H1 (cell line): ENCODE measurements at regions not wholly inside any gene's neighbourhood (a gene's known extent, or its start where the extent isn't known, plus 50 kb on each side); places are given as distances from the start of the nearest gene placed in this dataset.

Experiments used
- CTCF ChIA-PET: fragments of 300-600 bp; sonication (Branson Sonifier 250); formaldehyde crosslinking; loops from one replicate; lab custom pipeline; 2021; ENCODE audit not compliant: partially characterized antibody; lab: Charles Lee
- POLR2A ChIA-PET: fragments of 300-600 bp; sonication (Branson Sonifier 250); formaldehyde crosslinking; loops from one replicate; lab custom pipeline; 2021; ENCODE audit warnings: inconsistent platforms; ENCODE audit not compliant: partially characterized antibody; lab: Charles Lee
- DNase-seq, 2 experiments: peaks; one replicate each; pipeline versions ENCODE4 v3.0.0 to v3.0.0-alpha.2; 2010 to 2022; ENCODE audit warnings: low spot score in 2 of 2, low read depth in 1 of 2, mixed read lengths in 1 of 2
- FAIRE-seq: peaks from 2 replicates; lab custom pipeline; 2011; peaks lifted over from hg19 to GRCh38; lab: Jason Lieb, UNC
- H2AFZ ChIP-seq: 2 replicates; pipeline ENCODE4 v1.8.1; 2012; ENCODE audit warnings: low read length, inconsistent platforms
- H2AK5ac ChIP-seq: 2 replicates; pipeline ENCODE4 v1.6.1; 2013; ENCODE audit warnings: low read depth, low read length
- H2BK120ac ChIP-seq: replicated peaks from 2 replicates; pipeline ENCODE3; 2013; ENCODE audit warnings: low read depth, low read length, inconsistent platforms
- H2BK12ac ChIP-seq: 2 replicates; pipeline ENCODE4 v1.6.1; 2013; ENCODE audit warnings: low read depth, low read length
- H2BK15ac ChIP-seq: 2 replicates; pipeline ENCODE4 v1.6.1; 2013; ENCODE audit warnings: low read length
- H2BK20ac ChIP-seq: 2 replicates; pipeline ENCODE4 v1.6.1; 2013; ENCODE audit warnings: low read length
- H2BK5ac ChIP-seq: 2 replicates; pipeline ENCODE4 v1.6.1; 2013; ENCODE audit warnings: low read depth, low read length
- H3K14ac ChIP-seq: 2 replicates; pipeline ENCODE4 v1.6.1; 2013; ENCODE audit warnings: inconsistent platforms; ENCODE audit not compliant: insufficient read length
- H3K18ac ChIP-seq: 2 replicates; pipeline ENCODE4 v1.6.1; 2013; ENCODE audit warnings: low read length; ENCODE audit errors: extremely low read depth
- H3K23ac ChIP-seq: 2 replicates; pipeline ENCODE4 v1.6.1; 2013; ENCODE audit warnings: inconsistent platforms; ENCODE audit not compliant: insufficient read length
- H3K23me2 ChIP-seq: 2 replicates; pipeline ENCODE4 v1.6.1; 2013; ENCODE audit warnings: low read depth, low read length
- H3K27ac ChIP-seq: 2 replicates; pipeline ENCODE4 v1.6.1; 2011; ENCODE audit warnings: low read depth, low read length, inconsistent platforms
- H3K27me3 ChIP-seq, 4 experiments: replicated peaks in 1 of 4; 1 replicate in 1 of 4; 2 replicates in 3 of 4; pipeline versions ENCODE4 v1.6.1 to v1.8.1; 2011 to 2013; ENCODE audit warnings: low read length in 3 of 4, mild to moderate bottlenecking in 3 of 4, inconsistent platforms in 2 of 4, mixed read lengths in 2 of 4, moderate library complexity in 1 of 4; ENCODE audit not compliant: control insufficient read depth in 3 of 4, insufficient read depth in 3 of 4; ENCODE audit errors: extremely low read depth in 1 of 4
- H3K36me3 ChIP-seq, 4 experiments: 2 replicates each; pipeline versions ENCODE4 v1.6.1 to v1.8.1; 2011 to 2013; ENCODE audit warnings: mild to moderate bottlenecking in 4 of 4, low read length in 3 of 4, moderate library complexity in 2 of 4, control low read depth in 1 of 4, inconsistent platforms in 1 of 4; ENCODE audit not compliant: insufficient read depth in 4 of 4, control insufficient read depth in 2 of 4
- H3K4ac ChIP-seq: replicated peaks from 2 replicates; pipeline ENCODE3; 2013; ENCODE audit warnings: low read length, low read depth, mixed read lengths, inconsistent platforms; ENCODE audit not compliant: insufficient read length
- H3K4me1 ChIP-seq, 4 experiments: replicated peaks in 1 of 4; 1 replicate in 1 of 4; 2 replicates in 3 of 4; pipeline versions ENCODE4 v1.6.1 to v1.8.1; 2011 to 2013; ENCODE audit warnings: low read length in 3 of 4, inconsistent platforms in 2 of 4, mixed read lengths in 1 of 4; ENCODE audit not compliant: insufficient read depth in 4 of 4, control insufficient read depth in 3 of 4
- H3K4me2 ChIP-seq, 2 experiments: 2 replicates each; pipeline versions ENCODE4 v1.6.1 to v1.8.1; 2011 to 2013; ENCODE audit warnings: low read depth in 2 of 2, low read length in 2 of 2, control low read depth in 1 of 2, inconsistent platforms in 1 of 2, mild to moderate bottlenecking in 1 of 2; ENCODE audit not compliant: insufficient read depth in 1 of 2
- H3K4me3 ChIP-seq, 4 experiments: fragments of 200-600, 300-600 bp in 1 of 4; sonication (generic), shearing (Covaris generic), sonication (Bioruptor Twin) in 1 of 4; 2 replicates each; pipeline versions ENCODE4 v1.5.1 to v1.8.1; 2011 to 2016; ENCODE audit warnings: low read length in 4 of 4, low read depth in 3 of 4, control low read depth in 2 of 4, inconsistent platforms in 2 of 4, mild to moderate bottlenecking in 2 of 4, mixed read lengths in 1 of 4, moderate library complexity in 1 of 4; ENCODE audit not compliant: insufficient read depth in 2 of 4; ENCODE audit errors: extremely low read depth in 1 of 4
- H3K56ac ChIP-seq: replicated peaks from 2 replicates; pipeline ENCODE3; 2013; ENCODE audit warnings: low read depth, mild to moderate bottlenecking, mixed read lengths, low read length, inconsistent platforms; ENCODE audit not compliant: insufficient read length
- H3K79me1 ChIP-seq: 2 replicates; pipeline ENCODE4 v1.6.1; 2013; ENCODE audit warnings: low read depth, low read length, control low read depth
- H3K79me2 ChIP-seq, 2 experiments: 2 replicates each; pipeline versions ENCODE4 v1.6.1 to v1.8.1; 2012 to 2013; ENCODE audit warnings: low read length in 2 of 2, mild to moderate bottlenecking in 2 of 2, inconsistent platforms in 1 of 2; ENCODE audit not compliant: insufficient read depth in 2 of 2, control insufficient read depth in 1 of 2
- H3K9ac ChIP-seq, 4 experiments: replicated peaks in 1 of 4; 1 replicate in 1 of 4; 2 replicates in 3 of 4; pipeline versions ENCODE4 v1.6.1 to v1.8.1; 2011 to 2013; ENCODE audit warnings: low read depth in 3 of 4, low read length in 3 of 4, control low read depth in 2 of 4, mild to moderate bottlenecking in 2 of 4, moderate library complexity in 2 of 4, inconsistent platforms in 1 of 4; ENCODE audit errors: extremely low read depth in 1 of 4
- H3K9me3 ChIP-seq, 2 experiments: 2 replicates each; pipeline versions ENCODE4 v1.6.1 to v1.8.1; 2012 to 2013; ENCODE audit warnings: mild to moderate bottlenecking in 2 of 2, moderate library complexity in 2 of 2, control low read depth in 1 of 2, inconsistent platforms in 1 of 2, low read depth in 1 of 2, low read length in 1 of 2, mixed read lengths in 1 of 2; ENCODE audit not compliant: insufficient read depth in 2 of 2
- H4K20me1 ChIP-seq, 2 experiments: replicated peaks in 1 of 2; 2 replicates each; pipeline versions ENCODE3 to v1.8.1; 2011 to 2013; ENCODE audit warnings: inconsistent platforms in 2 of 2, low read length in 2 of 2, mild to moderate bottlenecking in 1 of 2; ENCODE audit not compliant: insufficient read depth in 2 of 2, control insufficient read depth in 1 of 2
- H4K5ac ChIP-seq: 2 replicates; pipeline ENCODE4 v1.6.1; 2013; ENCODE audit warnings: low read length, low read depth, mixed read lengths, inconsistent platforms; ENCODE audit not compliant: insufficient read length
- H4K8ac ChIP-seq: 2 replicates; pipeline ENCODE4 v1.8.0; 2013; ENCODE audit warnings: mild to moderate bottlenecking, moderate library complexity, low read length, inconsistent platforms; ENCODE audit not compliant: insufficient read depth; ENCODE audit errors: extremely low read depth
- H4K91ac ChIP-seq: replicated peaks from 2 replicates; pipeline ENCODE3; 2013; ENCODE audit warnings: low read length, mixed read lengths, inconsistent platforms; ENCODE audit not compliant: insufficient read length
- BRCA1 ChIP-seq: IDR thresholded peaks from 2 replicates; pipeline ENCODE4 v1.6.1; 2012; ENCODE audit warnings: low read depth, low read length, improper control_type of control experiment
- CHD2 ChIP-seq: IDR thresholded peaks from 2 replicates; pipeline ENCODE4 v1.6.1; 2012; ENCODE audit warnings: low read length, improper control_type of control experiment
- E2F6 ChIP-seq: IDR thresholded peaks from 2 replicates; pipeline ENCODE4 v1.6.1; 2012; ENCODE audit warnings: inconsistent platforms
- HDAC2 ChIP-seq, 2 experiments: fragments of 300-600 bp in 1 of 2; sonication (generic) in 1 of 2; IDR thresholded peaks; 2 replicates each; pipeline ENCODE4 v1.6.1; 2011 to 2012; ENCODE audit warnings: low read depth in 2 of 2, low read length in 2 of 2, mild to moderate bottlenecking in 2 of 2, moderate library complexity in 2 of 2, borderline replicate concordance in 1 of 2, inconsistent platforms in 1 of 2
- JUN ChIP-seq: IDR thresholded peaks from 2 replicates; pipeline ENCODE4 v1.6.1; 2011; ENCODE audit warnings: low read depth, mild to moderate bottlenecking, improper control_type of control experiment, low read length
- JUND ChIP-seq: IDR thresholded peaks from 2 replicates; pipeline ENCODE4 v1.6.1; 2011; ENCODE audit warnings: mild to moderate bottlenecking, improper control_type of control experiment, low read length
- MAFK ChIP-seq: IDR thresholded peaks from 2 replicates; pipeline ENCODE4 v1.6.1; 2012; ENCODE audit warnings: low read depth, mild to moderate bottlenecking, improper control_type of control experiment, low read length
- POU5F1 ChIP-seq: IDR thresholded peaks from 2 replicates; pipeline ENCODE4 v1.6.1; 2011; ENCODE audit warnings: low read depth, mild to moderate bottlenecking, low read length, moderate library complexity
- RXRA ChIP-seq: IDR thresholded peaks from 2 replicates; pipeline ENCODE4 v1.6.1; 2011; ENCODE audit warnings: low read depth, mild to moderate bottlenecking, low read length, moderate library complexity; ENCODE audit not compliant: insufficient read depth
- SP4 ChIP-seq: IDR thresholded peaks from 2 replicates; pipeline ENCODE4 v1.6.1; 2012; ENCODE audit warnings: low read length, inconsistent platforms
- whole genome bisulfite sequencing, 2 experiments: shearing (Covaris generic) in 1 of 2; methylation state at CpG; one replicate each; pipeline versions ENCODE4 v1.1.6 to v1.1.7; 2013 to 2015; ENCODE audit warnings: low lambda C conversion rate in 2 of 2, mixed read lengths in 2 of 2, inconsistent platforms in 1 of 2, low coverage in 1 of 2, missing lambda C conversion rate in 1 of 2; ENCODE audit not compliant: insufficient replicate concordance in 2 of 2, insufficient coverage in 1 of 2, insufficient read length in 1 of 2; ENCODE audit errors: extremely low coverage in 1 of 2, missing lambda C conversion rate in 1 of 2; 5-methylcytosine and 5-hydroxymethylcytosine counted together

- Histone ChIP-seq H3K9me3 (no peaks in the 10 kb centered on the region), H3K27me3 (no peaks in the 10 kb centered on the region), H4K8ac (no peak overlapping the region), H4K91ac (no peak overlapping the region), H2AFZ (no peak overlapping the region), H3K9ac (no peak overlapping the region), H2BK15ac (no peak overlapping the region), H3K18ac (no peak overlapping the region), H2AK5ac (no peak overlapping the region), H3K4me2 (no peak overlapping the region), H2BK120ac (no peak overlapping the region), H3K23me2 (no peaks in the 10 kb centered on the region), H4K5ac (no peak overlapping the region), H3K4me1 (no peaks in the 10 kb centered on the region), H4K20me1 (no peaks in the 10 kb centered on the region), H3K14ac (no peak overlapping the region), H3K79me1 (no peaks in the 10 kb centered on the region), H3K79me2 (no peaks in the 10 kb centered on the region), H2BK5ac (no peak overlapping the region; the same call in 1 of the 2 replicates), H3K56ac (no peak overlapping the region), H3K36me3 (no peaks in the 10 kb centered on the region), H3K4me3 (no peak overlapping the region), H2BK12ac (no peak overlapping the region), H3K23ac (no peak overlapping the region), H2BK20ac (no peak overlapping the region), H3K4ac (no peak overlapping the region), H3K27ac (no peak overlapping the region)
- CTCF ChIA-PET: interaction anchor here (0.9 kb wide), 1 partner anchor 96 kb away, joined by 3 read pairs; no protein-coding TSS in a partner anchor
- 89% methylated on average over 4 of the region's 4 CpGs; no CpG with 5 or more reads in 1 of the 2 experiments for WGBS, 2 experiments
- DNase-seq: no peak
- FAIRE-seq: no peak
- POLR2A ChIA-PET: no interaction called here
- TF ChIP-seq JUN (no peak), SP4 (no peak), JUND (no peak), BRCA1 (no peak), HDAC2 (IDR thresholded peaks at IDR 0.05; ENCODE audit: borderline replicate concordance in 1 of 2, low read depth in 2 of 2, low read length in 2 of 2) (no peak), POU5F1 (no peak), MAFK (no peak), CHD2 (no peak), E2F6 (no peak), RXRA (no peak)
These were observed 331.1 kb downstream of the GPAT3 start for GRCh38 chr4:83866834-83867621.
